ENCODE measurements at regions not wholly inside any gene's neighbourhood (a gene's known extent, or its start where the extent isn't known, plus 50 kb on each side); places are given as distances from the start of the nearest gene placed in this dataset.

- no peak for TF ChIP-seq CTCF (IDR thresholded peaks at IDR 0.05; ENCODE audit: insufficient read depth, low read length, poor library complexity, severe bottlenecking)
- no peak for TF ChIP-seq EZH2phosphoT487 (conservative IDR thresholded peaks at IDR 0.05; ENCODE audit: low read length)
Observed at GRCh38 chr3:158908187-158908734, 106.4 kb downstream of the MFSD1 start.

All from SU-DHL-6 (cell line).